GM18951 (cell line): ENCODE measurements at regions not wholly inside any gene's neighbourhood (a gene's known extent, or its start where the extent isn't known, plus 50 kb on each side); places are given as distances from the start of the nearest gene placed in this dataset.

Source experiments
- POLR2A ChIP-seq: IDR thresholded peaks from 4 replicates; pipeline ENCODE4 v1.6.1; 2011; ENCODE audit warnings: mild to moderate bottlenecking; ENCODE audit not compliant: insufficient read length, insufficient read depth; ENCODE audit errors: extremely low read depth
- in situ Hi-C: fragments of 300-500 bp; cut with MboI; formaldehyde crosslinking; loops from one replicate; pipeline ENCODE4 v1.12.0; 2022; ENCODE audit warnings: low sequenced_read_pairs, mixed read lengths, inconsistent platforms; ENCODE audit not compliant: unreplicated experiment

DNA sequence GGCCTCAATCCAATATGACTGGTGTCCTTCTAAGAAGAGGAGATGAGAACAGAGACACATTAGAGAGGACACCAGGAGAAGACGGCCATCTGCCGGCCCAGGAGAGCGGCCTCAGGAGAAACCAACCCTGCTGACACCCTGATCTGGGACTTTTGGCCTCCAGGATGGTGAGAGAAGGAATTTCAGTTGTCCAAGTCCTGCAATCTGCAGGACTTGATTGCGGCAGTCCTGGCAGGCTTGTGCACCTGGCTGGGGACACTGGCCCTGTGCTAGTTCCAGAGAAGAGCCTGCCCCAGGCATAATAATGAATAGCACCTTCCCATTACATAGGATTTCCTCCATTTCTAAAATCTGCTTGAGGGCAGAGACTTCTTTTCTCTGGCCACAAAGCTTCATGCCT lies 409.9 kb upstream of the SHH start:
- in situ Hi-C loops = no loop called here
- TF ChIP-seq POLR2A = no peak

DNA sequence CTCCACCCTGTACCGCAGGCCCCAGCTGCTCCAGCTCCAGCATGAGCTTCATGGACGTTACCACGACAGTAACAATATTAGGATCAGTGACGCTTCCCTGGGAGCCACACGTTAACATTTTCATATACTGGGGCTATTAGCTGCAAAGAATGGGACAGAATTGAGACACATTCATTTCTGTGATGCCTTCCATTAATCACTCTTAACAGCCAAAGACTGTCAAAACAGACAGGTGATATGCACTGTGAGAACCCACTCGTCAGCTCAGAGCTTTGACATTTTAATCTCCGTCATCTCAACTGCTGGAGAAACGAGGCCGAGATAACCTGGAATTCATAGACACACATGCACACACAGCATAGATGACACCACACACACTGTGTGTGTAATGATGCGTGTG lies 408.4 kb upstream of the SHH start:
- in situ Hi-C loops = no loop called here
- TF ChIP-seq POLR2A = no peak

GRCh38 chr7:156220078-156220605 lies 407.9 kb upstream of the SHH start:
- no peak for TF ChIP-seq POLR2A

DNA sequence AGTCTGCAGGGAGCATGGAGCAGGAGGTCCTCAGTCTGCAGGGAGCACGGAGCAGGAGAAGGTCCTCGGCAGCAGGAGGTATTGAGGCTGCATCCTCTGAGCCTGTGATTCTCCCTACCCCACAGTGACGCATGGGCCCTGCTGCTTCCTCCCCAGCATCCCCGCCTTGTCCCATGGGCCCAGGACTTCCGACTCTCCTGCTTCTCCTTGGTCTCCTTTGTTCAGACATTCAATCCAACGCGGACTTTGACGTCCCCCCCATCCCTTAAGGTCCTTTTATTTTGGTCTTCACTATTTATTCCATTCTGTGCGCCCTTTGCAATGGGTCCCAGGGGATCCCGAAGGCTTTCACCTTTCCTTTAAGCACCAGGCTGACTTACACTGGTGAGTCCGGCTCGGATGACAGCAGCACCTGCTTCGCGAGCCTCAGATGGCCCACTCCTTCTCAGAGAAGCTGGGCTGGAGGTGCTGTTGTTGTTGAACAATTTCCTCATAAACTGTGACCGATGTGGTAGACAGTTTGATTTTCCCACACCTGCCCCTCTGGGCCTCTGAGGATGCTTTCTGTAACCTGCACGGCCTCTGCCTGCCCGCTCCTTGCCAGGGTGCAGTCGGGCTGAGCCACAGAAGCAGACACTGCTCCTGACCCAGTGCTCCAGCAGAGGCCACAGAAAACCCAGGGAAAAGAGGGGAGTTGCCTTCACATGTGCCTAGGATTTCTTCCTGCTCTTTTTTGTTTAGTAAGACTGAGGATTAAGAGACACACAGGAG lies 407.2 kb upstream of the SHH start:
- TF ChIP-seq POLR2A = no peak
- in situ Hi-C loops = no loop called here

More at GRCh38 chr7:156220078-156220605, 407.9 kb upstream of the SHH start:
- in situ Hi-C loops = no loop called here

- in situ Hi-C loops = no loop called here
- no peak for TF ChIP-seq POLR2A
Observed at GRCh38 chr7:156218544-156219306, 406.5 kb upstream of the SHH start.

DNA sequence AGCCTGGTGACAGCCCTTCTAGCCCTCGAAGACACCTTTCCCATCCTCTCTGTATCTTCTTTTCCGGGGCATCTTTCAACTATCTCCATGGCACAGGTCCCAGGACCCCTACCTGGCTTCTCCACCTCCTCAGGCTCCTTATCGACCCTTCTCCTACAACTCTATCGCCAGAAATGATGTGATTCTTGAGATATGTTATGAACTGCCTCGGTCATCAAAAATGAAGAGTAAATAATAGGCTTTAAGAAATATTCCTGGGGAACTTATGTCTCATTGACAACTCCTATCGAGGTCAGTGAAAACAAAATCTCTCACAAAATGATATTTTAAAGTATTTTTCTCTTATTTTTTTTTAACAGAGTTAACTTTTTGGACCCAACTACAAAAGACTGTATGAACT lies 405.5 kb upstream of the SHH start:
- in situ Hi-C loops = no loop called here
- no peak for TF ChIP-seq POLR2A

GRCh38 chr7:156209087-156209486 lies 396.8 kb upstream of the SHH start:
- TF ChIP-seq POLR2A = no peak
- in situ Hi-C loops = no loop called here

DNA sequence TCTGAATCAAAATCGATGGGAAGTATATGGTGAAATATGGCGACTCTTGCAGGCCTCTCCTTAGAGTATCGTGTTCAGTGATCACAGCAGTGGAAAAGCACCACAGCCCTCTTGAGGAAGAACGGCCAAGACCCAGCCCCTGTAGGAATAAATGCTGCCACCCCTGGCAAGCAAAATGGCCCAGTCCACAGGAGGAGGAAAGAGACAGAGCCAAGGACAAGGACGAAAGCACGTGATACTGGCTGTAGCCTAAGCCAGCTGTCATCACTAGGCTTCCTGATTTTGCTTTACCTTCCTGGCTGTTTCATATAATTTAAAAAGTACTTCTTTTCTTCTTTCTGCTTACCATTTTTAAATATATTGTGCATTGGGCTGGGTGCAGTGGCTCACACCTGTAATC lies 395.0 kb upstream of the SHH start:
- in situ Hi-C loops = no loop called here
- no peak for TF ChIP-seq POLR2A

DNA sequence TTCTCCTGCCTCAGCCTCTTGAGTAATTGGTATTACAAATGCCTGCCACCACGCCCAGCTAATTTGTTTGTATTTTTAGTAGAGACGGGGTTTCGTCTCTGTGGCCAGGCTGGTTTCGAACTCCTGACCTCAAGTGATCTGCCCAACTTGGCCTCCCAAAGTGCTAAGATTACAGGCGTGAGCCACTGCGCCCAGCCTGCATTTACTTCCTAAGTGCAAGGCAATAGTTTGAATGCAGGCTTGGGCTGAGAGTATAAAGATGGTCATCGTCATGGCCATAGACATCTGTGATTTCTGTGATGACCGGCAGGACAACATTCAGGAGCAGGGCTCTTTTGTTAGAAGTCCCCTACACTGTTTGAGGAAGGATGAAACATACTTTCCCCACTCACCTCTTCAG lies 393.9 kb upstream of the SHH start:
- no peak for TF ChIP-seq POLR2A
- in situ Hi-C loops = no loop called here

DNA sequence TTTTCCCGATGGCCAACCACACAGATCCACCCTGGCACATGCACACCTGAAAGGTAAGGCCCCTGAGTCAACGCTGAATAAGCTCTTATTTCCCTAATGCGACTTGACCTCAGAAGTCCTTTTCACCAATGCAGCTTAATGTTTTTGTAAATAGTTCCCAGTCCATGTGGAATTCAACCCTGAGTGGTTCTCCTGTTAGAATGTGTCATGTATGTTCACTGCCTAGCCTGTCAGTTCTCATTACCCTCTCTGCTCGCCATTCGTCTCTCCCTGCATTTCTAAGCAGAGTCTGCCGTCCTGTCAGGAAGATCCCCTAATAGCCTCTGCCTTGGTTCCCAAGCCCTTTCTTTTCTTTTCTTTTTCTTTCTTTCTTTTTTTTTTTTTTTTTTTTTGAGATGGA lies 392.6 kb upstream of the SHH start:
- no peak for TF ChIP-seq POLR2A
- in situ Hi-C loops = no loop called here

GRCh38 chr7:156203923-156204322 lies 391.7 kb upstream of the SHH start:
- no peak for TF ChIP-seq POLR2A
- in situ Hi-C loops = no loop called here

- in situ Hi-C loops = no loop called here
- TF ChIP-seq POLR2A = no peak
Observed at GRCh38 chr7:156198277-156198676, 386.0 kb upstream of the SHH start.

DNA sequence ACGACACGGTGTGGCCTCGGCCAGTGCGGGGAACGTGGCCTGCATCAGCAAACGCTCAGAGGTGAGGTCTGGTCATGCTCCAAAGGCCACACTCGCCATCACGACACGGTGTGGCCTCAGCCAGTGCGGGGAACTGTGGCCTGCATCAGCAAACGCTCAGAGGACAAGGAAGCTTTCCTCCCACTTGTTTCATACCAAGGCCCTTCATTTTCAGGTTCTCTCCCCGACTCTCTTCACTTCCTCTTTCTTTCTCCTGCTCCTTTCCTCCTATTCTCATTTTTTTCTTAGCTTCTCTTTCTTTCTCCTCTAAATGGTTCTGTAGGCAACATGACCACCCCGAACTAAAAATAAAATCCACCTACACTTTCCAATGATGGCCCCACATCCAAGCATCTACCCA lies 384.4 kb upstream of the SHH start:
- in situ Hi-C loops = no loop called here
- TF ChIP-seq POLR2A = no peak

DNA sequence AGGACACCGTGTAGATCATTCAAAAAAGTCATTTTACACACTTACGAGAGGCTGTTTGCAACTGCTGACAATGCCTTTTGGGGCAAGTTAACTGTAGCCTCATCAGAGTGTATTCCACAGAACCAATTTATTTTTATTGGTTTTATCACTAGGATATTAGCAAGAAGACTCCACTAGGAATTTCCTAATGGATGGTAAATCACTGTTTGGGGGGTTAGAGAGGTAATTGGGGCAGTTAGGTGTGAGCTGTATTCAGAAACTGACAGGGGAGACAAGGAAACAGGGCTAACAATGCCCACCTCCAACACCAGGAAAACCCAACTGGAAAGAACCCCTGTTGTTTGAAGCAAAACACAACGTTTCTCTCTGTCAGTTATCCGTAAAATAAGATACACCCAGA lies 383.0 kb upstream of the SHH start:
- in situ Hi-C loops = no loop called here
- no peak for TF ChIP-seq POLR2A
